ENCODE measurements at regions not wholly inside any gene's neighbourhood (a gene's known extent, or its start where the extent isn't known, plus 50 kb on each side); places are given as distances from the start of the nearest gene placed in this dataset.

DNA sequence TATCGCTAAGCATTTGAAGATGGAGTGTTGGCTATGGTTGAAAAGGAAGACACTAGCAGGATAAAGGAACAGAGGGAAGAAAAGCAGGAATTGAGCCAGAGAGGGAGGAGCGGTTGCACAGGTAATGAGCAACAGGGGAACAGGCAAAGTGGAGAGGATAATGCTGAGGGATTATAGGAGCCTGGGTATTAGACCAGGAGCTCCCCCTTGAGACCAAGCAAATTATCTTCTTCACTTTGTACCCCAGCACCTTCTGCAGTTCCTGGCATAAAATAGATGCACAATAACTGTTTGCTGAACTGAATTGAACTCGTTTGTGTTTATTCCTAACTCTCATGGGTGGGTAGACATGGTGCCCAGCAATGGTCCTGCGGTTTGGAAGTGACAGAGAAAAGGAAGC lies 54.6 kb upstream of the OR5P2 start:
- Histone ChIP-seq H3K9me2 (replicated peaks; ENCODE audit: control insufficient read depth, low read length) (no peaks in the 10 kb centered on the region), H3K4me1 (ENCODE audit: control insufficient read depth, low read length) (no peaks in the 10 kb centered on the region), H3F3A (ENCODE audit: control insufficient read depth, insufficient read depth) (no peaks in the 10 kb centered on the region), H3K27me3 (ENCODE audit: control insufficient read depth, low read length) (no peaks in the 10 kb centered on the region), H3K79me2 (ENCODE audit: control insufficient read depth, low read length) (no peaks in the 10 kb centered on the region), H4K20me1 (ENCODE audit: control insufficient read depth, insufficient read depth, low read depth, low read length) (no peaks in the 10 kb centered on the region), H3K4me3 (ENCODE audit: low read length) (no peak overlapping the region), H3K4me2 (ENCODE audit: low read length) (no peak overlapping the region), H3K9me3 (ENCODE audit: control insufficient read depth, insufficient read depth, low read length) (no peaks in the 10 kb centered on the region), H3K36me3 (ENCODE audit: control insufficient read depth, low read length) (no peaks in the 10 kb centered on the region), H3K27ac (ENCODE audit: low read depth, low read length) (no peak overlapping the region)
- TF ChIP-seq, protein P1, sequence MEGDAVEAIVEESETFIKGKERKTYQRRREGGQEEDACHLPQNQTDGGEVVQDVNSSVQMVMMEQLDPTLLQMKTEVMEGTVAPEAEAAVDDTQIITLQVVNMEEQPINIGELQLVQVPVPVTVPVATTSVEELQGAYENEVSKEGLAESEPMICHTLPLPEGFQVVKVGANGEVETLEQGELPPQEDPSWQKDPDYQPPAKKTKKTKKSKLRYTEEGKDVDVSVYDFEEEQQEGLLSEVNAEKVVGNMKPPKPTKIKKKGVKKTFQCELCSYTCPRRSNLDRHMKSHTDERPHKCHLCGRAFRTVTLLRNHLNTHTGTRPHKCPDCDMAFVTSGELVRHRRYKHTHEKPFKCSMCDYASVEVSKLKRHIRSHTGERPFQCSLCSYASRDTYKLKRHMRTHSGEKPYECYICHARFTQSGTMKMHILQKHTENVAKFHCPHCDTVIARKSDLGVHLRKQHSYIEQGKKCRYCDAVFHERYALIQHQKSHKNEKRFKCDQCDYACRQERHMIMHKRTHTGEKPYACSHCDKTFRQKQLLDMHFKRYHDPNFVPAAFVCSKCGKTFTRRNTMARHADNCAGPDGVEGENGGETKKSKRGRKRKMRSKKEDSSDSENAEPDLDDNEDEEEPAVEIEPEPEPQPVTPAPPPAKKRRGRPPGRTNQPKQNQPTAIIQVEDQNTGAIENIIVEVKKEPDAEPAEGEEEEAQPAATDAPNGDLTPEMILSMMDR (IDR thresholded peaks at IDR 0.05; ENCODE audit: low read depth, low read length, poor library complexity, severe bottlenecking) = peak; percentile 15
- no peak for TF ChIP-seq EZH2phosphoT487 (IDR thresholded peaks at IDR 0.05; ENCODE audit: borderline replicate concordance, low read length)

DNA sequence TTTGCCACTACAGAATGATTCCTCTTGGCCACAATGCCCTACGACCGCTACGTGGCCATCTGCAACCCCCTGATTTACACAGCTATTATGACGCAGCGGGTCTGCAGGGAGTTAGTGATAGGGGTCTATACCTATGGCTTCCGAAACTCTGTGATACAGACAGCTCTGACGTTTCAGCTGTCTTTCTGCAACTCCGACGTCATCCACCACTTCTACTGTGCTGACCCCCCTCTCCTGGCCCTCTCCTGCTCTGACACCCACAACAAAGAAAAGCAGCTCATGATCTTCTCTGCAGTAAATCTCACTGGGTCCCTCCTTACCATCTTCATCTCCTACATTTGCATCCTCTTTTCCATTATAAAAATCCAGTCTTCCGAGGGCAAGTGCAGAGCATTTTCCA lies 52.3 kb upstream of the OR5P2 start:
- H3K4me1 ChIP-seq (ENCODE audit: control insufficient read depth, low read length) = peaks cover 13% of the 10 kb centered on the region
- H3K27ac ChIP-seq (ENCODE audit: low read depth, low read length) = no peak overlapping the region
- H3K9me2 ChIP-seq (replicated peaks; ENCODE audit: control insufficient read depth, low read length) = no peaks in the 10 kb centered on the region
- no peak overlapping the region for H3K4me2 ChIP-seq (ENCODE audit: low read length)
- H4K20me1 ChIP-seq (ENCODE audit: control insufficient read depth, insufficient read depth, low read depth, low read length) = no peaks in the 10 kb centered on the region
- no peaks in the 10 kb centered on the region for H3K36me3 ChIP-seq (ENCODE audit: control insufficient read depth, low read length)
- TF ChIP-seq, protein P1 (IDR thresholded peaks at IDR 0.05; ENCODE audit: low read depth, low read length, poor library complexity, severe bottlenecking) = no peak
- no peak for TF ChIP-seq EZH2phosphoT487 (IDR thresholded peaks at IDR 0.05; ENCODE audit: borderline replicate concordance, low read length)
- no peak overlapping the region for H3K4me3 ChIP-seq (ENCODE audit: low read length)
- H3K27me3 ChIP-seq (ENCODE audit: control insufficient read depth, low read length) = no peaks in the 10 kb centered on the region
- H3K9me3 ChIP-seq (ENCODE audit: control insufficient read depth, insufficient read depth, low read length) = no peaks in the 10 kb centered on the region
- H3K79me2 ChIP-seq (ENCODE audit: control insufficient read depth, low read length) = no peaks in the 10 kb centered on the region
- H3F3A ChIP-seq (ENCODE audit: control insufficient read depth, insufficient read depth) = no peaks in the 10 kb centered on the region
